ENCODE measurements at regions not wholly inside any gene's neighbourhood (a gene's known extent, or its start where the extent isn't known, plus 50 kb on each side); places are given as distances from the start of the nearest gene placed in this dataset.

DNA sequence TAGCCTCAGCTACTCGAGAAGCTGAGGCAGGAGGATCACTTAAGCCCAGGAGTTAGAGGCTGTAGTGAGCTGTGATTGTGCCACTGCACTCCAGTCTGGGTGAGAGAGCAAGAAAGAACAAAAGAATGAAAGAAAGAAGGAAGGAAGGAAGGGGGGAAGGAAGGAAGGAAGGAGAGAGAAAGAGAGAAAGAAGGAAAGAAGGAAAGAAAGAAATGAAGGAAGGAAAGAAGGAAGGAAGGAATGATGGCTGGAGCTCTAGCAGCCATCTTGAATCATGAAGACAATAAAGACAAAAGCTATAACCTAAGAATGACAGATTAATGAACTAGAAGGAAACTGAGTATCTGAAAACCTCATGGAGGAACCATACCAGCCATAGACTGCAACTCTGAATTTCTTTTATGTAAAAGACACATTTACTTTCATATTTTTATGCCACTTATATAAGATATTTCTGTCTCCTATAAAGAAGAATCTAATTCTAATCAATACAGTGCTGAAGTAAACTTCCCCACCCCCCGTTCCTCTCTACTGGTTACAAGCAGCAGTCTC lies 522.3 kb upstream of the JARID2 start:
- TF ChIP-seq, protein P1, sequence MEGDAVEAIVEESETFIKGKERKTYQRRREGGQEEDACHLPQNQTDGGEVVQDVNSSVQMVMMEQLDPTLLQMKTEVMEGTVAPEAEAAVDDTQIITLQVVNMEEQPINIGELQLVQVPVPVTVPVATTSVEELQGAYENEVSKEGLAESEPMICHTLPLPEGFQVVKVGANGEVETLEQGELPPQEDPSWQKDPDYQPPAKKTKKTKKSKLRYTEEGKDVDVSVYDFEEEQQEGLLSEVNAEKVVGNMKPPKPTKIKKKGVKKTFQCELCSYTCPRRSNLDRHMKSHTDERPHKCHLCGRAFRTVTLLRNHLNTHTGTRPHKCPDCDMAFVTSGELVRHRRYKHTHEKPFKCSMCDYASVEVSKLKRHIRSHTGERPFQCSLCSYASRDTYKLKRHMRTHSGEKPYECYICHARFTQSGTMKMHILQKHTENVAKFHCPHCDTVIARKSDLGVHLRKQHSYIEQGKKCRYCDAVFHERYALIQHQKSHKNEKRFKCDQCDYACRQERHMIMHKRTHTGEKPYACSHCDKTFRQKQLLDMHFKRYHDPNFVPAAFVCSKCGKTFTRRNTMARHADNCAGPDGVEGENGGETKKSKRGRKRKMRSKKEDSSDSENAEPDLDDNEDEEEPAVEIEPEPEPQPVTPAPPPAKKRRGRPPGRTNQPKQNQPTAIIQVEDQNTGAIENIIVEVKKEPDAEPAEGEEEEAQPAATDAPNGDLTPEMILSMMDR (IDR thresholded peaks at IDR 0.05): no peak
- no peak for TF ChIP-seq POLR2A (IDR thresholded peaks at IDR 0.05)

All from body of pancreas (tissue), 4 donors.